Upper lobe of right lung (tissue), 1 donor: ENCODE measurements at regions not wholly inside any gene's neighbourhood (a gene's known extent, or its start where the extent isn't known, plus 50 kb on each side); places are given as distances from the start of the nearest gene placed in this dataset.

Experiments
- ATAC-seq: fragments of 200-7000 bp; cut with Tn5 transposase; one replicate; pipeline ENCODE4 v1.9.1; 2020; ENCODE audit warnings: mild to moderate bottlenecking, moderate library complexity
- DNase-seq: peaks from one replicate; pipeline ENCODE4 v3.0.0-alpha.2; 2020
- H3K27ac ChIP-seq: fragments of 200-600 bp; one replicate; pipeline ENCODE4 v1.8.0; 2022
- H3K27me3 ChIP-seq: fragments of 200-600 bp; one replicate; pipeline ENCODE4 v1.8.0; 2022; ENCODE audit warnings: mild to moderate bottlenecking
- H3K36me3 ChIP-seq: fragments of 200-600 bp; one replicate; pipeline ENCODE4 v1.8.0; 2022
- H3K4me1 ChIP-seq: fragments of 200-600 bp; one replicate; pipeline ENCODE4 v1.8.0; 2022
- H3K4me3 ChIP-seq: fragments of 200-600 bp; one replicate; pipeline ENCODE4 v1.8.0; 2022; ENCODE audit warnings: mild to moderate bottlenecking
- H3K9me3 ChIP-seq: fragments of 200-600 bp; one replicate; pipeline ENCODE4 v1.8.0; 2022
- intact Hi-C: fragments of 100-400 bp; cut with DNase I; formaldehyde crosslinking; loops from one replicate; pipeline ENCODE4 v1.11.0; 2022
- TF ChIP-seq, protein P1 (sequence below): fragments of 200-600 bp; IDR thresholded peaks from one replicate; pipeline ENCODE4 v1.8.0; 2022; ENCODE audit warnings: antibody characterized with exemption
- donor health status: DM: no; HTN: yes; CAD: no; lungs with severe emphysema.

DNA sequence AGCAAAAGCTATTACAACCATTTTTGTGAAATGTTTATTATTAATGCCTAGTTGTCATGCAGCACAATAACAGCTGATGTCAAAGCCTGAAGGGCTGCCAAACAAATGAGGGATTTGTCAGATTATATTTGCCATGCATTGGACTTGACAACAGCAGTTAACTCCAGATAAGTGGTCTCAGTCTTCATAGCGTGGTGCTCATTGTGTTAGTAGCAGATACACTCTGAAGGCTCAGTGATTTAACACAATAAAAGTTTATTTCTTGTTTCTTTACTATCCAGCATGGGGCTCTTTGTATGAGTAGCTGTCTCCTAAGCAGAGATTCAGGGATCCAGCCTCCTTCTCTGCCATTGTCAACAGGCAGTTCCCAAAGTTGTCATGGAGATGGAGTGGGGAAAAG lies 76.0 kb upstream of the PTGFRN start:
- Histone ChIP-seq H3K27ac (no peak overlapping the region), H3K4me3 (no peak overlapping the region), H3K9me3 (no peaks in the 10 kb centered on the region), H3K36me3 (no peaks in the 10 kb centered on the region), H3K4me1 (no peaks in the 10 kb centered on the region), H3K27me3 (no peaks in the 10 kb centered on the region)
- intact Hi-C loops: no loop called here
- no peak for ATAC-seq
- TF ChIP-seq, protein P1, sequence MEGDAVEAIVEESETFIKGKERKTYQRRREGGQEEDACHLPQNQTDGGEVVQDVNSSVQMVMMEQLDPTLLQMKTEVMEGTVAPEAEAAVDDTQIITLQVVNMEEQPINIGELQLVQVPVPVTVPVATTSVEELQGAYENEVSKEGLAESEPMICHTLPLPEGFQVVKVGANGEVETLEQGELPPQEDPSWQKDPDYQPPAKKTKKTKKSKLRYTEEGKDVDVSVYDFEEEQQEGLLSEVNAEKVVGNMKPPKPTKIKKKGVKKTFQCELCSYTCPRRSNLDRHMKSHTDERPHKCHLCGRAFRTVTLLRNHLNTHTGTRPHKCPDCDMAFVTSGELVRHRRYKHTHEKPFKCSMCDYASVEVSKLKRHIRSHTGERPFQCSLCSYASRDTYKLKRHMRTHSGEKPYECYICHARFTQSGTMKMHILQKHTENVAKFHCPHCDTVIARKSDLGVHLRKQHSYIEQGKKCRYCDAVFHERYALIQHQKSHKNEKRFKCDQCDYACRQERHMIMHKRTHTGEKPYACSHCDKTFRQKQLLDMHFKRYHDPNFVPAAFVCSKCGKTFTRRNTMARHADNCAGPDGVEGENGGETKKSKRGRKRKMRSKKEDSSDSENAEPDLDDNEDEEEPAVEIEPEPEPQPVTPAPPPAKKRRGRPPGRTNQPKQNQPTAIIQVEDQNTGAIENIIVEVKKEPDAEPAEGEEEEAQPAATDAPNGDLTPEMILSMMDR: no peak
- no peak for DNase-seq

DNA sequence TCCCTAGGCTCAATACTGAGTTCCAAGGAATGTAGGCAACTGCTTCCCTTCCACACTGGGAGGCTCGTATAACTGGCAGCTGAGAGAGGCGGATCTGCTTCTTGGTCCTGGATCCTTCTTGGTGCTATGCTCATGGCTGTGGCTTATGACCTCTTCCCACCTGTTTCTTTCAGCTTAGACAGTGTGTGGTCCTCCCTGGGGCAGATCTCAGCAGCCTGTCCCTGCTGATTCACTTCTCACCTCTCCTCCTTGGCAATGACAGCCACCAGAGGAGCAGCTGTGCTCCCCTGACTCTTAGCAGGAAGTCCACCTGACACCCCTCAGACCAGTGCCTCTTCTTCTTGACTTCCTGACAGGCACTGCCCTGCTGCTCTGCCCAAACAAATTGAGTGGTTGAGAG lies 75.1 kb upstream of the PTGFRN start:
- Histone ChIP-seq H3K4me3 (no peak overlapping the region), H3K9me3 (no peaks in the 10 kb centered on the region), H3K4me1 (no peaks in the 10 kb centered on the region), H3K27me3 (no peaks in the 10 kb centered on the region), H3K27ac (no peak overlapping the region), H3K36me3 (no peaks in the 10 kb centered on the region)
- intact Hi-C loops: no loop called here
- TF ChIP-seq, protein P1: no peak
- DNase-seq (no peak), ATAC-seq (no peak)

DNA sequence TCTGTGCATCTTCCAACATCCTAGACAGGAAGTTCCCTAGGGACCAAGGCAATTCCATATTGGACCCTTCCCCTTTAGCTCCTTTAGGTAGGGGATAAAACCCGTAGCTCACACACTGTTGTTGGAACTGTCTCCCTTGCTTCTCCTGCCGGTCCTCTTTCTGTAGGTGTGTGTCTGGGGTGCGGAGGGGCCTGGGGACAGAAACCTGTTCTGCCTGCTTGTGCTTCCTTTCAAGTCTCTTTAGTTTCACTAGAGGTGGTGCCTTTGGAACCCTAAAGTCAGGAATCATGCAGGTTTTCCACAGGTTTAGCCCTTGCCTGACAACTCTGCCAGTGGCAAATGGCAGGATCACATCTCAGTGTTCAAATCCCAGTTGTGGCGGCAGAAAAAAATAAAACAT lies 74.6 kb upstream of the PTGFRN start:
- intact Hi-C loops: no loop called here
- Histone ChIP-seq H3K4me3 (no peak overlapping the region), H3K27me3 (no peaks in the 10 kb centered on the region), H3K4me1 (no peaks in the 10 kb centered on the region), H3K9me3 (no peaks in the 10 kb centered on the region), H3K27ac (no peak overlapping the region), H3K36me3 (no peaks in the 10 kb centered on the region)
- ATAC-seq: no peak
- TF ChIP-seq, protein P1: no peak
- DNase-seq: no peak

DNA sequence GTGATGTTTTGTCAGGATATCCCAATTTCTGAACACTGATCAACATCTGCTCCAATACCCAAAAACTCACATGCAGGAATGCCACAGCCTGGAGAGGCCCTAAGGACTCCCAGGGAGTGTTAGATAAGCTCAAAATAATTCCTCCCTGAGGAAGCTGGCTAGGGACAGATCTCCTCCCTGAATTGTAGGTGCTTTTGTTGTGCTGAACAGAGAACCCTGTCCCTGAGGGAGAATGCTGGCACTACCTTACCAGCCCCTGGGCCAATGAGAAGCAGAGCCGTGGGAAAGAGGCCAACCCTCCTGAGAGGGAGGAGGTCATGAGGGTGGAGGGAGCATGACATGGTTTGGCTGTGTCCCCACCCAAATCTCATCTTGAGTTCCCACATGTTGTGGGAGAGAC lies 73.6 kb upstream of the PTGFRN start:
- DNase-seq (no peak), ATAC-seq (no peak)
- Histone ChIP-seq H3K9me3 (no peaks in the 10 kb centered on the region), H3K27ac (no peak overlapping the region), H3K4me3 (no peak overlapping the region), H3K4me1 (no peaks in the 10 kb centered on the region), H3K27me3 (no peaks in the 10 kb centered on the region), H3K36me3 (no peaks in the 10 kb centered on the region)
- intact Hi-C loops: no loop called here
- TF ChIP-seq, protein P1: no peak

DNA sequence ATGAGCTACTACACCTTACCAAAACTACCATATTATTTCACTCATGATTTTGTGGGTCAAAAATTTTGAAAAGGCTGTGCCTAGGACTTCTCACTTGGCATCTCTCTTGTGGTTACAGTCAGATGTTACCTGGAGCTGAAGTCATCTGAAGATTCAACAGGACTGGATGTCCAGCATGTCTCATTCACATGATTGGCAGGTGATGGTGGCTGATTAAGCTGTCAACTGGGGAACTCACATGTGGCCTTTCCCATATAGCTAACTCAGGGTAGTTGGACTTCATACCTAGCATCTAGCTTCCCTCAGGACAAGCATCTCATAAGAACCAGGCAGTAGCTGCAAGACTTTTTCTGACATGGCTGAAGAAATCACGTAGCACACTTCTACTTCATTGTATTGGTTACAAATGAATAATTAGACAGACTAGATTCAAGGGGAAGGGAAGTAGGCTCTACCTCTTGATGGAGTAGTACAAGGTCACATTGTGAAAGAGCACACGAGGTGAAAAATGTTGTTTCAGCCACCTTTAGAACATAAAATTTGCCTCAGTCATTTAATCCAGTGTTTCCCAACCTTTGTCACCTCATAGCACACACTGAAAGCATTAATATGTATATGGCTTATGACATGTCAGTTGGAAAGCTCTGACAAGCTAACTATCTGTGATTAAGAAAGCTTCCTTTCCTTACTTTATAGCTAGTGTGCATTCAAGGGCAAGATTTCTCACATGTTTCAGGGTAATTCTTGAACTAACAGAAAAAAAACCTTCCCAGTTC lies 68.0 kb upstream of the PTGFRN start:
- Histone ChIP-seq H3K4me3 (no peak overlapping the region), H3K27me3 (no peaks in the 10 kb centered on the region), H3K27ac (no peak overlapping the region), H3K36me3 (no peaks in the 10 kb centered on the region), H3K4me1 (no peaks in the 10 kb centered on the region), H3K9me3 (no peaks in the 10 kb centered on the region)
- TF ChIP-seq, protein P1: no peak
- DNase-seq (no peak), ATAC-seq (no peak)
- intact Hi-C loops: no loop called here

DNA sequence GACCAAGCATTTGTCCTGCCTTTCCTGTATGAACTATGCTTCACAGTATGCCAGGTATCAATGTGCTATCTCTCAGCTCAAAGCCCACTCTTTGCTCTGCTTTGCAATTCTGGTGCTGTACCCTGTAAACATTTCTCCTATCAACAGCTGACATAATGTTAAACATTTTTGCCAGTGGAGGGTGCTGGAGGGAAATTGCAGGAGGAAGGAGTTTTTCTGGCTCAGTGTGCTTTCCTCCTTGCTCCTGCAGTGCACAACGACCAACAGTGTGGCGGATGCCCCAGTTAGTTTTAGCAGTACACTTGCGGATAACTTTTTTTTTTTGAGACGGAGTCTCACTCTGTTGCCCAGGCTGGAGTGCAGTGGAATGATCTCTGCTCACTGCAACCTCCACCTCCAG lies 67.1 kb upstream of the PTGFRN start:
- Histone ChIP-seq H3K9me3 (no peaks in the 10 kb centered on the region), H3K27ac (no peak overlapping the region), H3K4me1 (no peaks in the 10 kb centered on the region), H3K36me3 (no peaks in the 10 kb centered on the region), H3K4me3 (no peak overlapping the region), H3K27me3 (no peaks in the 10 kb centered on the region)
- peak; percentile 35 for ATAC-seq
- no peak for DNase-seq
- intact Hi-C loops: no loop called here
- TF ChIP-seq, protein P1: no peak
